ENCODE measurements at regions not wholly inside any gene's neighbourhood (a gene's known extent, or its start where the extent isn't known, plus 50 kb on each side); places are given as distances from the start of the nearest gene placed in this dataset.
A peak's percentile ranks its signal among the peaks of the same experiment; 100 is the strongest.

GRCh38 chr7:26489906-26490639 is 198.4 kb downstream of the SNX10 start:
- no peak for DNase-seq

- no peak for DNase-seq
Measured at GRCh38 chr7:26490640-26491624, 199.3 kb downstream of the SNX10 start.

- no peak for DNase-seq
Measured at GRCh38 chr7:26492816-26493215, 201.2 kb downstream of the SNX10 start.

- no peak for DNase-seq
Measured at GRCh38 chr7:26493737-26494428, 202.2 kb downstream of the SNX10 start.

- no peak for DNase-seq
Measured at GRCh38 chr7:26495569-26495968, 203.9 kb downstream of the SNX10 start.

- peak; percentile 13 for DNase-seq
Measured at GRCh38 chr7:26497801-26498596, 206.3 kb downstream of the SNX10 start.

- no peak for DNase-seq
Measured at GRCh38 chr7:26499315-26499897, 207.7 kb downstream of the SNX10 start.

GRCh38 chr7:26500749-26501352 is 209.2 kb downstream of the SNX10 start:
- DNase-seq: peak; percentile 12

- DNase-seq: no peak
Measured at GRCh38 chr7:26504411-26505120, 212.9 kb downstream of the SNX10 start.

GRCh38 chr7:26506196-26506595 is 214.5 kb downstream of the SNX10 start:
- DNase-seq: no peak

GRCh38 chr7:26507108-26507987 is 215.7 kb downstream of the SNX10 start:
- no peak for DNase-seq

GRCh38 chr7:26508481-26508880 is 216.8 kb downstream of the SNX10 start:
- DNase-seq: no peak

- no peak for DNase-seq
Measured at GRCh38 chr7:26508917-26509316, 217.3 kb downstream of the SNX10 start.

GRCh38 chr7:26510231-26510957 is 218.7 kb downstream of the SNX10 start:
- no peak for DNase-seq

- no peak for DNase-seq
Measured at GRCh38 chr7:26511866-26512265, 220.2 kb downstream of the SNX10 start.

- DNase-seq: no peak
Measured at GRCh38 chr7:26512737-26513136, 221.1 kb downstream of the SNX10 start.

GRCh38 chr7:26513948-26514347 is 222.3 kb downstream of the SNX10 start:
- no peak for DNase-seq

- no peak for DNase-seq
Measured at GRCh38 chr7:26514633-26515032, 223.0 kb downstream of the SNX10 start.

- DNase-seq: no peak
Measured at GRCh38 chr7:26515314-26515842, 223.7 kb downstream of the SNX10 start.
